AG09319 (cell line): ENCODE measurements at regions not wholly inside any gene's neighbourhood (a gene's known extent, or its start where the extent isn't known, plus 50 kb on each side); places are given as distances from the start of the nearest gene placed in this dataset.

Experiments
- DNase-seq: peaks from one replicate; pipeline ENCODE4 v3.0.0-alpha.2; 2010; ENCODE audit warnings: low read depth; ENCODE audit errors: extremely low read depth
- CTCF ChIP-seq: IDR thresholded peaks from 2 replicates; pipeline ENCODE4 v1.5.1; 2011; ENCODE audit warnings: low read depth, mild to moderate bottlenecking, inconsistent platforms, low read length, moderate library complexity

- no peak for TF ChIP-seq CTCF
- DNase-seq = no peak
Measured at GRCh38 chr7:156115582-156115981, 303.3 kb upstream of the SHH start.

GRCh38 chr7:156113731-156114130, 301.5 kb upstream of the SHH start:
- DNase-seq = no peak
- no peak for TF ChIP-seq CTCF

GRCh38 chr7:156109988-156110387, 297.7 kb upstream of the SHH start:
- TF ChIP-seq CTCF = no peak
- DNase-seq = no peak

- TF ChIP-seq CTCF = no peak
- no peak for DNase-seq
Measured at GRCh38 chr7:156109076-156109475, 296.8 kb upstream of the SHH start.

- no peak for TF ChIP-seq CTCF
- no peak for DNase-seq
Measured at GRCh38 chr7:156107957-156108356, 295.7 kb upstream of the SHH start.

- DNase-seq = no peak
- TF ChIP-seq CTCF = no peak
Measured at GRCh38 chr7:156106107-156106426, 293.8 kb upstream of the SHH start.

- no peak for TF ChIP-seq CTCF
- DNase-seq = no peak
Measured at GRCh38 chr7:156105337-156106106, 293.3 kb upstream of the SHH start.
